NCI-H526 treated with DMSO at 0.1 percent for 48 hours (cell line): ENCODE measurements at regions not wholly inside any gene's neighbourhood (a gene's known extent, or its start where the extent isn't known, plus 50 kb on each side); places are given as distances from the start of the nearest gene placed in this dataset.
A peak's percentile ranks its signal among the peaks of the same experiment; 100 is the strongest.

Experiments used
- DNase-seq: peaks from one replicate; lab custom pipeline; 2025; lab: John Stamatoyannopoulos, UW

GRCh38 chr1:229822026-229822425, 196.0 kb downstream of the URB2 start:
- no peak for DNase-seq

- no peak for DNase-seq
Observed at GRCh38 chr1:229825042-229825441, 199.0 kb downstream of the URB2 start.

DNA sequence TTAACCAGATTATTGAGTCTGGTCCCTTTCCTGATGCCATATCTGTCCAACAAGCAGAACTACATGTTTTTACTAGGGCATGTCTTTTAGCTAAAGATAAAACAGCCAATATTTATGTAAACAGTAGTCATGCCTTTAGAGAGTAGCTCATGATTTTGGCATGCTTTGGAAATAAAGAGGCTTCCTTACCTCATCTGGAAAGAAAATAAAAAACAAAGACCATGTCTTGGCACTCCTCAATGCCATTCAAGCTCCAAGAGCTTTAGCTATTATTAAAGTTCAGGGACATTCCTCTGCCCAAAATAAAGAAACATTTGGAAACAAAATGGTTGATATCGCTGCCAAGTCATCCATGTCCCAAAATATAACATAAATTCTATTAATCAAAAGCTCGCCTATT, 202.4 kb downstream of the URB2 start:
- DNase-seq = no peak

GRCh38 chr1:229832695-229833094, 206.6 kb downstream of the URB2 start:
- no peak for DNase-seq

DNA sequence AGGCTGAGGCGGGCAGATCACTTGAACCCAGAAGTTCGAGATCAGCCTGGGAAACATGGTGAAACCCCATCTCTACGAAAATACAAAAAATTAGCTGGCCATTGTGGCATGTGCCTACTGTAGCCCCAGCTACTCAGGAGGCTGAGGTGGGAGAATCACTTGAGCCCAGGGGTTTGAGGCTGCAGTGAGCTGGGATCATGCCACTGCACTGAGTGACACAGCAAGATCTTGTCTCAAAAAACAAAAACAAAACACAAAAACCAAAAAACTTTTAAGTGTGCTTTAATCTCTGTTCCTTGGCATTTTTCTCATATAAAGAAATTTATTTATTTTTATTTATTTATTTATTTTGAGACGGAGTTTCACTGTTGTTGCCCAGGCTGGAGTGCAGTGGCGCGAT, 208.2 kb downstream of the URB2 start:
- DNase-seq = no peak

- no peak for DNase-seq
Observed at GRCh38 chr1:229835226-229835625, 209.2 kb downstream of the URB2 start.

DNA sequence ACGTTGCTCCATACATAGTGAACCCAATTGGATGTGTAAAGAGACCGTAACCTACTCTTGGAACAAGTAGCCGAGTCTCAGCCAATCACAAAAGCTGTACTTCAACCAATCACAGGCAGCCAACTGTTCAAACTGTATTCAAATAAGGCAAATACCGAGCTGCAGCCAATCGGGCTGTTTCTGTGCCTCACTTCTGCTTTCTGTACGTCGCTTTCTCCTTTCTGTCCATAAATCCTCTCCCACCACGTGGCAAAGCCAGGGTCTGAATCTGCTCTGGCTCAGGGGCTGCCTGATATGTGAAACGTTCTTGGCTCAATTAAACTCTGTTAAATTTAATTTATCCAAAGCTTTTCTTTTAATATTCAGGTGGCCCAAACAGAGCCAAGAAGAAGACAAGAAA, 210.3 kb downstream of the URB2 start:
- no peak for DNase-seq

- DNase-seq = no peak
Observed at GRCh38 chr1:229838204-229838603, 212.2 kb downstream of the URB2 start.

DNA sequence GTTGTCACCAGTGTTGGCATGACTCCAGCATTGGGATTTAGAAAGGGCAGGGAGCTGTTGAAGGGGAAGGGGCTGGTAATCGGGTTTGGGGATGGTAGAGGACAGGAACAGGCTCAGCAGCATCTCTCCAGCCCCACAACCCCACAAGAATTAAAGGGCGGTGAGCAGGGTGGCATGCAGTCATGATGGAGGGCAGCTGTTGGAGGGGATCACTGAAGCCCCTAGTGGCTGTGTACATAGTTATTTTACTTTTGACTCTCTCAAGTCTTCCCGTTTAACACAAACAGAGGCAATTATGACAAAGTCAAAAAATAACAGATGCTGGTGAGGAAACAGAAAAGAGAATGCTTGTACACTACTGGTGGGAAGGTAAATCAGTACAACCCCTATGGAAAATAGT, 213.8 kb downstream of the URB2 start:
- no peak for DNase-seq

DNA sequence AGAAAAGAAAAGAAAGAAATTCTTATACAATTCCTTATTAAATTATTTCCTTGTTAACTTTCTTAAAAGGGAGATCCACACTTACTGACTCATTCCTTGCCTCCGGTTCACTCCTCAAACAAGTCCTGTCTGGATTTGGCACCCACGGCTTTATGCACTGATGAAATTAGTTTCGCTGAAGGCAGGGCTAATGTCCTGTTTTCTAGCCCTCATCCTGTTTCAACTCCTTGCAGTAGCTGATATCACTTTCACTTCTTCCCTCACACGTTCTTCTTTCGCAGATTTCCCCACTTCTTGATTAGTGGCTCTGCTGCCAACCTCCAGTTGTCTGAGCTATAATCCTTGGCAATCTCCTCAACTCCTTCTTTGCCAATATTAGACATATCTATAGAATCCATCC, 215.2 kb downstream of the URB2 start:
- DNase-seq = no peak

DNA sequence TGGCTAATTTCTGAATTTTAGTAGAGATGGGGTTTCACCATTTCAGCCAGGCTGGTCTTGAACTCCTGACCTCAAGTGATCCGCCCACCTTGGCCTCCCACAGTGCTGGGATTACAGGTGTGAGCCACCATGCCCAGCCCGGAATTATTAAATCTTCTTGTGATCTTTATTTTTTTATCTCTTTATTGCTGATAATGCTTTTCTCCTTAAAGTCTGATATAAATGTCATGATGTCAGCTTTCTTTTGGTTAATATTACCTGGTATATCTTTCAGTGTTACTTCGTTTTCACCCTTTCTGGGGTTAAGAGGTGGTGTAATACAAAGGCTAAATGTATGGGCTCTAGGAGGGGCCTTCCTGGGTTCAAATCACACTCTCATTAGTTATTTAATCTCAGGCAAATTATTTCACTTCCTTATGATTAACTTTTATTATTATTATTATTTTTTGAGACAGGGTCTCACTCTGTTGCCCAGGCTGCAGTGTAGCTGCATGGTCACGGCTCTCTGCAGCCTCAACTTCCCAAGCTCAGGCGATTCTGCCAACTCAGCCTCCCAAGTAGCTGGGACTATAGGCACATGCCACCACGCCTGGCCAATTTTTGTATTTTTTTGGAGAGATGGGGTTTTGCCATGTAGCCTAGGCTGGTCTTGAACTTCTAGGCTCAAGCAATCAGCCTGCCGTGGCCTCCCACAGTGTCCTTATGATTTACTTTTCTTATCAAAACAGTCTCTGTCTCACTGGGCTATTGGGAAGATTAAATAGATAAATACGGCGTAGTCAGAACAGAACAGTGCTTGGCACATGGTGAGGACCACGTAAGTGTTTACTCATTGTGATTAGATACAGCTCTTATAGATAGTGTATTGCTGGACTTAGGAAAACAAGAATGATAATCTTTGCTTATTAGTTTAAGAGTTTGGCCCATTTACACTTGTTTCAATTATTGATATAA, 216.5 kb downstream of the URB2 start:
- no peak for DNase-seq

GRCh38 chr1:229843627-229844238, 217.7 kb downstream of the URB2 start:
- no peak for DNase-seq

DNA sequence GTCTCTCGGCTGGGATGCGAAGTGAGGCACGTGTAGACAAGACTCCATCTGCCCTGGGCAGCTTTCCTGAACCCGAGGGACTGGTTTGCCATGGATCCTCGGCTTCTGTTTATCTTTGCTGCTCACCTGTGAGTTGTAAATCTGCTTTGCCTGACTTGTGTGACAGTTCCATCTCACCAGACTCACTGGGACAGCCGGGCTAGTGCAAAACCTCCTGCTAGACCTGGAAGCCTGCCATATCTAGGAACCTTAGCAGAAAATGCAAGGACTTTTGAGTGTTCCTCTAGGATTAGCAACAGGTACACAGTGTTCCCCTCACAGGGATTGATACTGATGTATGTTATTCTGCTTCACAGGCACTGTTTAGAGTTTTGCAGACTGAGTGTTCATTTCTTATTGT, 218.6 kb downstream of the URB2 start:
- peak; percentile 27 for DNase-seq

DNA sequence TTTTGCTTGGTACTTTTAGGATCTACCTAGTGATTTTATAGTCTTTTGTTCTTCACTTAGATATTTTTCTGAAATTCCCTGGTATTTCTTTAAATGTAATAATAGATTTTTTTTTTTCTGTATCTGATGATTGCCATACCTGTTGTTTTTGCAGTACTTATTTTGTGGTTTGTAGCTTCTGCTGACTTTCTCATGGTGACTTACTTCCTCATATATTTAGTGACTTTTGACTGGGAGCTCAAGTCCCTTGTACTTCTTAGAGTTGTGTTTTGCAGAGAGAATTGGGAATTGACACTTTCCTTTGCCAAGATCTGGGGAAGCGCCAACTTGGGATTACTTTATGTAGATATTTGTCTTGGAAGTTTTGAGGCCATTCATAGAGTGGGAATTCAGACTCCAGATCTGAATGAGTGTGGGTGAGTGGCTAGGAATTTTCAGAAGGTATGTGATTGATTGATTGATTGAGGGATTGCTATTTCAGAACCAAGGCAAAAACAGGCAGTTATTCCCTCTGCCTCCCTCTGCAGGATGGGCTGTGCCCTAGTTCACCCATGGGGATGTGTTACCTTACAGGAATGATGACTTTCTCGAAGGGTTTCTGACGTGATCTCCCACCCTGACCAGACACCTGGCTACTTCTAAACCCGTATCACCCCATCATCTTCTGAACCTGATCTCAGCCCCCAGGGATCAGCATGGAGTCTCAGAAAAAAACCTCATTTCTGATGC, 219.5 kb downstream of the URB2 start:
- DNase-seq = no peak

GRCh38 chr1:229846351-229846750, 220.3 kb downstream of the URB2 start:
- no peak for DNase-seq

DNA sequence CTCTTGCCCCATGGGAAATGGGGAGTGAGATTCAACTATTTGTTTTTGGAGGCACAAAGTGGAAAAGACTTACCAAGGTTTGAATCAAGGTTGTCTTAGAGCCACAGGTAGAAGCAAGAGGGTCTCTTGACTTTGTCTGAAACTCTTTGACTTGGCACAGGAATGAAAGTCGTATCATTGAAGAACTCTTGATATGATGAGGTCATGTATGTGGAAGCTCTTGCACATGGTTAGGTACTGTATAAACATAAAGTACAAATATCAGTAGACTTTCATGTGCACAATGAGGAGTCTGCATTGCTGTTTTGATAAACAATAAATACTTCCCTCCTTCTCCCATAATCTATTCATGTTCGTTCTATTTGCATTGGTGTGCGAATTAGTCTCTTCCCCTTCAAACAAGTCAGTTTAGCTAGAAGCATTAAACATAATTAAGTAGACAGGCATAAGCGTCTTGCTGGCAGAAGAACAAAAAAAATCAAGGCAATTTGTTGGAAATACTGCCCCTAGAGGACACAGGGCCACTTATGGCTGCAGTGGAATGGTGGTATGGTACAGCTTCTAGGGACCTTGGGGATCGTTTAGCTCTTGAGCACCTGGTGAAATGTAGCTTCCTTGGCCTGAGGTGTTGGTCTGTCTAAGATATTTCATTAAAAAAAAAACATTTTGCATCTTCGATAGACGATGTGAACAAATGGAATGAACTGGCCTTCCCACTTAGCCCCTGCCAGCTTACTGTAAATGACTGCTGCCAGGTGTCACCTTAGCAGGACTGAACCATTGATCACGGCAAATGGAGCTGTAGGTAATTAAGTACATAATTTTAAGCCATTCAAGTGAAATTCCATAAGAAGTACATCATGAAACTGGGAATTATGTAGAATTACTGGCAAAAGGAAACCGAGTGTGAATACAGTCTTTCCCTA, 218.0 kb upstream of the GALNT2 start:
- no peak for DNase-seq

DNA sequence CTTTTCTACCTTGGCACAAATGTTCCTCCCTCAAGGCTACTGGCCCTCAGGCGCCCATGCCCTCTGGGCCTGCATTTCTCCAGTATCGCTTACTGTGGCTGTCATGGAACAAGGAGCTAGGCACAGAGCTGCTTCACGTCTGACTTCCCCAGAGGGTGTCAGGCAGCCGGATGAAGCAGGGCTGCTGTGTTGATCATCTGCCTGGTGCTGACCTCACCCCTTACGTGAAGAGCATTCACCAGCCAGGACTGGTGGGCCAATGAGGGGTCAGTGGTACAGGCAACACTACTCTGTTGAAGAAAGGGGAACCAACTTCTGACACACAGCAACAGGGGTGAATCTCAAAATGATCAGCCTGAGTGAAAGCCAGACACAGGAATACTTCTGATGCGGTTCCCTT, 215.5 kb upstream of the GALNT2 start:
- DNase-seq = no peak

DNA sequence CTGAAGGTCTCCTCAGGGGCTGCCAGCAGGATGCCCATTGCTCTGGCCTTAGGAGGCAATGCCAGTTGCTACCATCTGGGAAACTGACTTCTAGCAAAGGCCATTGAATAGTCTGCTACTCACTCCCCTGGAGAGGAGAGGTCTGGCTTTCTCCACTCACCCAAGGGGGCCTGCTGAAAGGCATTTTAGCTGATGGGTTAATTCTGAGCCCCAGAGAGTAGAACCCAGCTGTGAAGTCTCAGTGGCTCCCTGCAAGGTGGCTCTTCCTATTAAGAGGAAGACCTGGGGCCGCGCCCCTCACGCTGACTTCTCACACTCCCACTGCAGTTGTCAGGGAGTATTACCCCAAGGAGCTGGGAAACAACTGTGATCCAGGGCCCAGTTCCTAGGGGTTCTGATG, 213.3 kb upstream of the GALNT2 start:
- no peak for DNase-seq

- no peak for DNase-seq
Observed at GRCh38 chr1:229854620-229855019, 212.4 kb upstream of the GALNT2 start.

GRCh38 chr1:229856009-229856650, 210.9 kb upstream of the GALNT2 start:
- DNase-seq = no peak

DNA sequence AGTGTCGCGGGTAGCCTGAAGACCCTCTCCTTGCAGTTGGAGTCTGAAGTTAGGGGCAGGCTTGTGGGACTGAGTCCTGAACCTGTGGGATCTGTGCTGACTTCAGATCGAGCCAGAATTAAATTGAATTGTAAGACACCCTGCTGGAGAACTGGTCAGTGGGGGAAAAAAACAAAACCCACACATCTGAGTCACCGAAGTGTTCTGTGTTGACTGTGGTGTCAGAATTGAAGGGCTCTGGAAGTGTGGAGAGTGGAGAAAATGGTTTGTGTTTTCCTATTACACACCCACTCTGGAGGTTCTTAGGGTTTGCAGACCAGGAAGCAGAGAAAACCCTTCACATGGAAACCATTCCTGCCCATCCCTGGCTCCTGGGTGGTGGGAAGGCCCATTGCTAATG, 209.5 kb upstream of the GALNT2 start:
- DNase-seq = no peak
